GM21381 (cell line): ENCODE measurements at regions not wholly inside any gene's neighbourhood (a gene's known extent, or its start where the extent isn't known, plus 50 kb on each side); places are given as distances from the start of the nearest gene placed in this dataset.
A peak's percentile ranks its signal among the peaks of the same experiment; 100 is the strongest.
"Not testable (repeated sequence)": the region's sequence is repeated elsewhere in the genome, so short reads cannot be mapped to it uniquely, and the experiment has no call there.

Source experiments
- ATAC-seq: cut with Tn5 transposase; IDR thresholded peaks from one replicate; pipeline ENCODE4 v1.9.1; 2021; ENCODE audit warnings: mild to moderate bottlenecking, moderate library complexity; ENCODE audit not compliant: unreplicated experiment

DNA sequence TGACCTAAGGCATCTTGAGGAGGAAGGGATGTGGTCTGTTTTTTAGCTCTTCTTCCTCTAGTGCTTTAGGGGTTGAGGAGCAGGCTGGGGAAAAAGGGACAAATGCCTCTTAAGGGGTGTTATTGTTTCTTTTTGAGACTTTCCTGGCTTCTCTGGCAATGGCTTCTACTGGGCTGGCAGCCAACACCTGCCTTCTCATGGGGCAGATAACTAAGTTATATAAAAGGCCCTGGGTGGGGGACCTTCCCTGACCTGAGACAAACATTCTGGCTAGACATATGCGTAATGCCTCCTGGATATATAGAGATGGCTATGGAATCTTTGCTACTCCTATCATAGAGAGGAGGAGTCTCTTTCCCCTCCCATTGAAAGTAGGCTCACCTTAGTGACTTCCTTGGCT is 179.2 kb upstream of the PROK2 start:
- ATAC-seq: no peak

DNA sequence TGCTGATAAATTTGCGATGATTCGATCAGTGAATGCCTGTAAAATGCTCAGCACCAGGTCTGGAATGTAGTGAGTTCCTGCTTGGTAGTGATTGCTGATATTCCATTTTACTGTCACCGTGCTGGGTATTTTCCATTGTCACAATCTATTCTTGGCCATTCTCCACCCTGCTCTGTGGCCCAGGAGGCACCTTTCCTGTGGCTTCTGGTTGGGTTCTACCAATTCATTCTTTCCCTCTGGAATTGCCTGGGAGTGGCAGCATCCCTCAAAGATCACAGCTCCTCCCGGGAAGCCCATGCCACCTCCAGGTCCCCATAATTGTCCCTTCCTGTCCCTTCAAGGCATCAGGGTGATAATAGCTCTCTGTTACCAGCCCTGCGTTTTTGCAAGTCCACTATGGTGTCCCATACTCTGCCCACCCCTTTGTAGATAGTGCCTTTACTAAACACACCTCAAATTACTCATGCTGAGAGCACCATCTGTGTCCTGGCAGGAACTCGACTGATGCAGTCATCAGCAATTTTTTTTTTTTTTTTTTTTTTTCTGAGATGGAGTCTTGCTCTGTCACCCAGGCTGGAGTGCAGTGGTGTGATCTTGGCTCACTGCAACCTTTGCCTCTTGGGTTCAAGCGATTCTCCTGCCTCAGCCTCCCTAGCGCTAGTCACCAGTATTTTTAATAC is 177.8 kb upstream of the PROK2 start:
- no peak for ATAC-seq

GRCh38 chr3:71961891-71962290 is 176.9 kb upstream of the PROK2 start:
- ATAC-seq: no peak

- no peak for ATAC-seq
Observed at GRCh38 chr3:71961378-71961777, 176.4 kb upstream of the PROK2 start.

- no peak for ATAC-seq
Observed at GRCh38 chr3:71958533-71958932, 173.6 kb upstream of the PROK2 start.

GRCh38 chr3:71956716-71957115 is 171.8 kb upstream of the PROK2 start:
- ATAC-seq: no peak

DNA sequence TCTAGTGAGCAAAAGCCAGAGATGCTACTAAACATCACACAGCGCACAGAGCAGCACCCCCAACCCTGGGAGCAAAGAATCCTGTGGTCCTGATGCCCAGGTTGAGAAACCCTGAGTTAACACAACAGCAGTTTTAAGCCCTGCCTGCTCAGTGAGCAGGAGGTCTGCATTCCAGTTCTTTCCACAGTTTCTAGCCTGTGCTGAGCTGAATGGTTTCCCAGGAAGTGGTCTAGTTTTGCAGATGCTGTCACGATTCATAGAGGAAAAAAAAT is 171.1 kb upstream of the PROK2 start:
- no peak for ATAC-seq

DNA sequence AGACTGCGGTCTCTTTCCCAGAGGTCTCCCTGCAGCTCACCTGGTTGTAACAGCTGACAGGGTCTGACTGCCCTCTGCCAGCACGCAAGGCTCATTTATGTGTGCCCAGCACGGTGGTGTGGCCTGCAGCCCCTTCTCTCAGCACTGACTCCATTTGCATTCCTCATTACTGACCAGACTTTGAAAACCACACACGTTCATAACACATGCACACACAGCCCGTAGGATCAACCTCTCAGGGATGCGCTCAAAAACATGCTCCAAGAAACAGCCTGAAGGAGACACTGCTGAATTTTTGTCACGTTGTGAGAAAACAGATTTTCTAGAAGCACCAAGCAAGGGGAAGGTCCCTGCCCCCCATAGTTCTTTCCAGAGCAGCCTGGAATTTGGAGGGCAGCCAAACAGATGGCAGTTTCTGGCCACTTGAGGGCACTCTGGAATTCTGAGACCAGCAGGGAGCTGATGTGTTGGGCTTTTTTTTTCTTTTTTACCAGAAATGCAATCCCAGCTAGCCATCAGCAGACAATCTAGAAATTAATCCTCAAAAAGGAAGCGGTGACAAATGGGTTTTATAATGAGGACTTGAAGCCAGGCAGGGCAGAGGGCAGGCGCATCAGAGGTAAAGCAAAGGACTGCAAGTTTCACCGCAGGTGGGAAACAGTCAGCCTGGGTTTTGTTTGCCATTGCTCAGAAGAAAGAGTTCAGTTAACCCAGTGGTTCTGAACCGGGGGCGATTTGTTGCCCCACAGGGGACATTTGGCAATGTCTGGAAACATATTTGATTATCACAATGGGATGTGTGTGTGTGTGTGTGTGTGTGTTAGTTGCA is 170.5 kb upstream of the PROK2 start:
- peak; percentile 45 for ATAC-seq

GRCh38 chr3:71951842-71952241 is 166.9 kb upstream of the PROK2 start:
- no peak for ATAC-seq

DNA sequence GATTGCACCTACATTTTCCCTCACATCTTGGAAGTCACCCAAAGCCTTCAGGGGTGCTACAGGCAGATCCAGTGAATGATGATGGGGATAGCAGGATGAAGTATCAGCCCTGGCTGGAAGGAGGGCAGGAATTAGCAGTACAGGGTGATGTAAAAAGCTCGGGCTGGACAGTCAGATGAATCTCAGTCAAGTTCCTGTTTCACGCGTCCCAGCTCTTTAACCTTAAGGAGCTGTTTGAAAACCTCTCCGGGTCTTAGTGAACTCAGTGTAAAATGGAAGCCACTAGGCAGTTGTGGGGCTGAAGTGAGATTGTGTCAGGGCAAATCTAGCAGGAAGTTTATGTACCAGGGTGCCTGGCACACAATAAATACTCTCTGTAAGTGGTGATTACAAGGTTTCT is 166.4 kb upstream of the PROK2 start:
- ATAC-seq: no peak

- ATAC-seq: no peak
Observed at GRCh38 chr3:71949442-71949841, 164.5 kb upstream of the PROK2 start.

DNA sequence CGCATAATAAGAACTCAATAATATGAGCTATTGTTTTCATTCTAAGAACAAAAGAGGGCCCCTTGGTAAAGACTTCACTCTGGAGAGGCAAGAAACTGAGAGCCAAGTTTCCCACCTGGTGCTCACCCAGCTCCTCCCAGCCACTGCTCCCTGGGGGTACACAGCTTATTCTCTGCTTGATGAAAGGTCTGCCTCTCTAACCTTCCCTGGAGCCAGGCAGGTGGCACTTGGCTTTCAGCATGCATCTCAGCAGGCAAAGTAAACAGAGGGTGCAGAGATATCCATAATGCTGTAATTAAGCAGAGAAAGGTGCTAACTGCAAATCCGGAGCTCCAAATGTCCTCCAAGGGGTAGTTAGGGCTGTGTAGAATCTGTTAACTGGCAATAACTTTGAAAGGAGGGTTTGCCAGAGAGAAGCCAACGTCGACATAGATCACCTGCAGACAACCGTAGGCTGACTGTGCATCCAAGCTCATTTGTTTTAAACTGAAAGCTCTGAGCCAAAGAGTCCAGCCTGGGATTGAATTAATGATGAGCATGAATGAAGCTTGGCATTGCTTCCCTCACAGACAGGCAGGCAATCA is 159.6 kb upstream of the PROK2 start:
- ATAC-seq: no peak

DNA sequence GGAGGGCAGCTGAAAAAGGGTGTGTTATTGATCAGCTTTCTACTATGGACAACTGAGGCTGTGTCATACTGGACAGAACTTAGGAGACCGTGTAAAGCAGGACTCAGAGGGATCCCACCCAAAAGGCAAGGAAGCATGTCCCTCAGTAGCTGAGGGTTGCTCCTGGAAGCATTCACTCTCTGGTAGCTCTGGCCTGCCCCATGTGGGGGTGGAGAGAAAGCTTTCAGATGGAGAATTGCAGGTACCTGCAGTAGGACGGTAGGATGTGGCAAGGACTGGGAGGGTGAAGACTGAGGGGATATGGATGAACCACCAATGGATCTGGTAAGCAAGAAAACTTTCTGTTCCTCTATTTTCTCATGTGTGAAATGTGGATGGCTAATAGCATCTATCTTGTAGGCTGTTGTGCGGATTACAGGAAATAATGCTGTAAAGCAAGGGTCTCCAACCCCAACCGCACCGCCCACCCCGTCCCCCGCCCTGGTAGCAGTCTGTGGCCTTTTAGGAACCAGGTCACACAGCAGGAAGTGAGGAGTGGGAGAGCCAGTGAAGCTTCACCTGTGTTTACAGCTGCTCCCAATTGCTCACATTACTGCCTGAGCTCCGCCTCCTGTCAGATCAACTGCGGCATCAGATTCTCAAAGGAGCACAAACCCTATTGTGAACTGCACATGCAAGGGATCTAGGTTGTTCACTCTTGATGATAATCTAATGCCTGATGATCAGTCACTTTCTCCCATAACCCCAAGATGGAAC is 157.7 kb upstream of the PROK2 start:
- no peak for ATAC-seq

- no peak for ATAC-seq
Observed at GRCh38 chr3:71940486-71940885, 155.5 kb upstream of the PROK2 start.

DNA sequence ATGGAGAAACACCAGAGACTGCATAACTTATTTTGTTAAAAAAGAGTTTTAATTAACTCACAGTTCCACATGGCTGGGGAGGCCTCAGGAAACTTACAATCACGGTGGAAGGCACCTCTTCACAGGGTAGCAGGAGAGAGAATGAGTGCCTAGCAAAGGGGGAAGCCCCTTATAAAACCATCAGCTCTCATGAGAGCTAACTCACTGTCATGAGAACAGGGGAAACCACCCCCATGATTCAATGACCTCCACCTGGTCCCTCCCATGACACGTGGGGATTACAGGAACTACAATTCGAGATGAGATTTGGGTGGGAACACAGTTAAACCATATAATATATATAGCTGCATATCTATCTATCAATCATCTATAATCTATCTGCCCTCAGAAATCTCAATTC is 153.1 kb upstream of the PROK2 start:
- not testable (repeated sequence) for ATAC-seq

GRCh38 chr3:71936681-71937080 is 151.7 kb upstream of the PROK2 start:
- ATAC-seq: no peak

GRCh38 chr3:71934520-71935270 is 149.7 kb upstream of the PROK2 start:
- no peak for ATAC-seq

- no peak for ATAC-seq
Observed at GRCh38 chr3:71931922-71932321, 147.0 kb upstream of the PROK2 start.

DNA sequence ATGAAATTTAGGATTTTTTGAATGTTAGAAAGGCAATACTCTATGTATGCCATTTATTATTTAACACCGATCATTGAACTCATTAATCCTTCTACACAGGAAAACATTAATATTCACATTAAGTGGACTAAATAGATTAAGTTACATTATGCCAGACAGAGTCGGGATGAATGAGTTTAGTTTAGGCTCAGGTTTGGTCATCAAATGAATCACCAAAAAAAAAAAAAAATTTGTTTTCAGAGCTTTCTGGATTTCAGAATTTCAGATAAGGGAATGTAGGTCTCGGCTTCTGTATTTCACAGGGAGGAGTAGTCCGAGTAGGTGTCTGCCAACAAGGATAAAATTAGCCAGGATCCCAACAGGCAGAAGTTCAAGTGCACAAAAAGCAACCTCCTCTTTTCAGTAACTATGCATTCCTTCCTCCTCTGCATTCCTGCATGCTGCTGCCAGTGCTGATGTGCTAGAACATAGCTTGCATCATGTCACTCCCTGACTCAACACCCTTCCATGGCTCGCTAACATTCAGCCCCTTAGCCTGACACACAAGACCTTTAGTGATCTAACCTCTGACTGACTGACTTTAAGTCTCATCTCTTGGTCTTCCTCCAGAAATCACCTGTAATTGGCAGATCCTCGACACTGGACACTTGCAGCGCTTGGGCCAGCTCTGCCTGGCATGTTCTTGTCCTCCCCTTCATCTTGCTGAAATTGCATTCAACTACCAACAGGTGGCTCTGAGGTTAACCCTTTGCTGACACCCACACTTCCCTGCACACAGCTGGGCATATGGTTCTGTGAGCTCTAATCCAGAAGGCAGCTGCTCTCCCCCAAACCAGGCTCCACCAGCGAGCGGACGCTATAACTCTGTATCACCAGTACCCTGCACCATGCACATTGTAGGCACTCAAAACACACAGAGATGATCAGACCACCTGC is 145.4 kb upstream of the PROK2 start:
- ATAC-seq: no peak

- no peak for ATAC-seq
Observed at GRCh38 chr3:71928212-71928611, 143.3 kb upstream of the PROK2 start.
